HCT116 (cell line): ENCODE measurements at regions not wholly inside any gene's neighbourhood (a gene's known extent, or its start where the extent isn't known, plus 50 kb on each side); places are given as distances from the start of the nearest gene placed in this dataset.

Source experiments
- ATAC-seq: fragments of 200-7000 bp; cut with Tn5 transposase; 2 replicates; pipeline ENCODE4 v1.9.1; 2020; ENCODE audit warnings: mild to moderate bottlenecking, moderate library complexity
- BruUV-seq: library from RNA; stranded (reverse); fragments of 400-500 nt; replicated peaks from 2 replicates; lab custom pipeline; 2021; lab: Mats Ljungman, UMichigan
- CTCF ChIA-PET: fragments of 300-600 bp; sonication (Branson Sonifier 250); formaldehyde crosslinking; loops from one replicate; lab custom pipeline; 2021; ENCODE audit warnings: antibody characterized with exemption; lab: Charles Lee
- POLR2A ChIA-PET: fragments of 300-600, 350-600 bp; sonication (Branson Sonifier 250); formaldehyde crosslinking; loops from one replicate; lab custom pipeline; 2021; ENCODE audit warnings: antibody characterized with exemption; lab: Charles Lee
- RAD21 ChIA-PET, 2 experiments: fragments of 300-600 bp; sonication (Branson Sonifier 250); formaldehyde crosslinking; loops; one replicate each; lab custom pipeline; 2023; ENCODE audit warnings: low total read pairs in 2 of 2; ENCODE audit not compliant: uncharacterized antibody in 2 of 2, unreplicated experiment in 2 of 2, low non-redundant PET in 1 of 2; lab: Charles Lee
- DNase-seq: peaks from one replicate; pipeline ENCODE4 v3.0.0-alpha.2; 2010; ENCODE audit warnings: low read depth, low spot score
- H2AFZ ChIP-seq: fragments of 200-600 bp; shearing (Covaris generic), sonication (generic); 2 replicates; pipeline ENCODE4 v1.6.1; 2017; ENCODE audit warnings: low read depth, mixed run types, mixed read lengths, antibody characterized with exemption, low read length; ENCODE audit not compliant: poor library complexity, severe bottlenecking
- H3K27ac ChIP-seq: 2 replicates; pipeline ENCODE4 v1.5.1; 2012; ENCODE audit warnings: low read depth, low read length
- H3K27me3 ChIP-seq: fragments of 200-600 bp; sonication (generic); 2 replicates; pipeline ENCODE4 v1.6.1; 2016; ENCODE audit warnings: mixed run types, low read length, mixed read lengths; ENCODE audit not compliant: insufficient read depth
- H3K36me3 ChIP-seq, 2 experiments: fragments of 200-500 bp in 1 of 2; fragments of 200-600 bp in 1 of 2; sonication (Bioruptor generic) in 1 of 2; sonication (generic) in 1 of 2; 2 replicates each; pipeline versions ENCODE4 v1.5.1 to v1.6.1; 2014 to 2016; ENCODE audit warnings: low read length in 2 of 2, inconsistent platforms in 1 of 2, mixed read lengths in 1 of 2, mixed run types in 1 of 2; ENCODE audit not compliant: insufficient read depth in 2 of 2, control insufficient read depth in 1 of 2
- H3K4me1 ChIP-seq, 2 experiments: fragments of 200-600 bp in 1 of 2; sonication (generic) in 1 of 2; 2 replicates each; pipeline versions ENCODE4 v1.5.1 to v1.6.1; 2012 to 2017; ENCODE audit warnings: low read length in 2 of 2, inconsistent platforms in 1 of 2, mild to moderate bottlenecking in 1 of 2, mixed read lengths in 1 of 2, mixed run types in 1 of 2, moderate library complexity in 1 of 2; ENCODE audit not compliant: insufficient read depth in 2 of 2, control insufficient read depth in 1 of 2
- H3K4me2 ChIP-seq: fragments of 200-600 bp; sonication (generic); 2 replicates; pipeline ENCODE4 v1.6.1; 2017; ENCODE audit warnings: mixed run types, low read length, mixed read lengths
- H3K4me3 ChIP-seq, 2 experiments: fragments of 200-600 bp in 1 of 2; sonication (generic) in 1 of 2; replicated peaks in 1 of 2; 2 replicates each; pipeline ENCODE4 v1.5.1; 2011 to 2016; ENCODE audit warnings: low read length in 2 of 2, control low read depth in 1 of 2, low read depth in 1 of 2, mild to moderate bottlenecking in 1 of 2, mixed read lengths in 1 of 2, mixed run types in 1 of 2
- H3K79me2 ChIP-seq: fragments of 200-600 bp; sonication (generic); 2 replicates; pipeline ENCODE4 v1.6.1; 2017; ENCODE audit warnings: mild to moderate bottlenecking, mixed run types, low read length, moderate library complexity, mixed read lengths; ENCODE audit not compliant: insufficient read depth
- H3K9ac ChIP-seq: fragments of 200-600 bp; sonication (generic); 2 replicates; pipeline ENCODE4 v1.6.1; 2016; ENCODE audit warnings: low read length, mixed read lengths
- H3K9me2 ChIP-seq: fragments of 200-600 bp; sonication (generic), shearing (Covaris generic); 2 replicates; pipeline ENCODE4 v1.6.1; 2017; ENCODE audit warnings: mixed run types, mild to moderate bottlenecking, moderate library complexity; ENCODE audit not compliant: insufficient read depth
- H3K9me3 ChIP-seq, 2 experiments: fragments of 200-500 bp in 1 of 2; fragments of 200-600 bp in 1 of 2; sonication (Bioruptor generic) in 1 of 2; sonication (generic) in 1 of 2; 2 replicates each; pipeline ENCODE4 v1.6.1; 2014 to 2017; ENCODE audit warnings: low read length in 2 of 2, mixed read lengths in 2 of 2, inconsistent platforms in 1 of 2, low read depth in 1 of 2, mild to moderate bottlenecking in 1 of 2, mixed run types in 1 of 2, moderate library complexity in 1 of 2; ENCODE audit not compliant: control insufficient read depth in 1 of 2, insufficient read depth in 1 of 2
- H4K20me1 ChIP-seq: fragments of 200-600 bp; sonication (generic), shearing (Covaris generic); 2 replicates; pipeline ENCODE4 v1.6.1; 2017; ENCODE audit warnings: mixed run types, mild to moderate bottlenecking, moderate library complexity; ENCODE audit not compliant: insufficient read depth
- ATF3 ChIP-seq: IDR thresholded peaks from 2 replicates; pipeline ENCODE4 v1.6.1; 2012
- CBX3 ChIP-seq: IDR thresholded peaks from 2 replicates; pipeline ENCODE4 v1.6.1; 2012; ENCODE audit warnings: low read depth
- EGR1 ChIP-seq: IDR thresholded peaks from 2 replicates; pipeline ENCODE4 v1.6.1; 2012; ENCODE audit warnings: low read depth
- EZH2 ChIP-seq: fragments of 200-600 bp; sonication (generic); IDR thresholded peaks from 2 replicates; pipeline ENCODE4 v1.6.1; 2017; ENCODE audit warnings: antibody characterized with exemption, mixed run types
- EZH2phosphoT487 ChIP-seq: fragments of 200-600 bp; IDR thresholded peaks from 2 replicates; pipeline ENCODE4 v1.6.1; 2018; ENCODE audit warnings: antibody characterized with exemption, borderline replicate concordance
- POLR2AphosphoS5 ChIP-seq: IDR thresholded peaks from 2 replicates; pipeline ENCODE4 v1.6.1; 2011; ENCODE audit warnings: mild to moderate bottlenecking, low read depth, low read length, moderate library complexity
- RAD21 ChIP-seq: IDR thresholded peaks from 2 replicates; pipeline ENCODE4 v1.6.1; 2012; ENCODE audit warnings: low read depth, mild to moderate bottlenecking
- SRF ChIP-seq: IDR thresholded peaks from 2 replicates; pipeline ENCODE4 v1.6.1; 2012; ENCODE audit warnings: low read depth
- ZNF274 ChIP-seq: fragments of 200-500 bp; sonication (Bioruptor generic); IDR thresholded peaks from 2 replicates; pipeline ENCODE4 v1.6.1; 2014; ENCODE audit warnings: mild to moderate bottlenecking, low read depth, low read length, inconsistent platforms
- intact Hi-C: fragments of 100-400 bp; cut with micrococcal nuclease; formaldehyde crosslinking; loops from 2 replicates; pipeline ENCODE4 v1.10.0; 2022
- TF ChIP-seq, protein P1 (sequence below): IDR thresholded peaks from 2 replicates; pipeline ENCODE4 v1.6.1; 2012; ENCODE audit warnings: low read depth
- TF ChIP-seq, protein P2 (sequence below), 3 experiments: fragments of 200-600 bp in 1 of 3; sonication (generic) in 1 of 3; IDR thresholded peaks in 2 of 3; conservative IDR thresholded peaks in 1 of 3; 2 replicates each; pipeline ENCODE4 v1.5.1; 2012 to 2017; ENCODE audit warnings: low read depth in 2 of 3, low read length in 2 of 3, antibody characterized with exemption in 1 of 3, borderline replicate concordance in 1 of 3, control low read depth in 1 of 3, mild to moderate bottlenecking in 1 of 3, mixed read lengths in 1 of 3, mixed run types in 1 of 3, moderate library complexity in 1 of 3; ENCODE audit not compliant: insufficient read depth in 1 of 3

DNA sequence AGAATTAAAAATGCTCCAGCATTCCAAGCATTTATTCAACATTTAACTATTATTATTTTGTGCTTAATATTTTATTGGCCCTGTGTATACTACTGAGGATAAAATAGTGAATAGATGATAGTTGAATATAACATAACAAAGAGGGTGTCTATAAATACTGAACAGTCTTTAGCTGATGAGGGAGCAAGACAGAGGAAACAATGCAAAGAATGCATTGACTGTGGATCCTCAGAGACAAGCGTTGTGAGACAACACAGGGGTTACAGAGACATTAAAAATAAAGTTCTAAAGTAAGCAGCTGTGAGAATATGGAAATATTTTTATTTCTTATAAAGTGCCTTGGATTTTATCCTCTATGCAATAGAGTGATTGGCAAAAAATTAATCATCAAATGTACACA lies 1133.1 kb downstream of the PLA2G4A start:
- ChIA-PET RAD21 (no interaction called here), CTCF (no interaction called here), POLR2A (no interaction called here)
- no peaks in the 10 kb centered on the region for H3K27me3 ChIP-seq
- H3K4me3 ChIP-seq = no peak overlapping the region
- intact Hi-C loops = no loop called here
- TF ChIP-seq ATF3 (no peak), EGR1 (no peak), SRF (no peak), CBX3 (no peak), POLR2AphosphoS5 (no peak), EZH2 (no peak), RAD21 (no peak), ZNF274 (no peak), EZH2phosphoT487 (no peak)
- TF ChIP-seq, protein P1, sequence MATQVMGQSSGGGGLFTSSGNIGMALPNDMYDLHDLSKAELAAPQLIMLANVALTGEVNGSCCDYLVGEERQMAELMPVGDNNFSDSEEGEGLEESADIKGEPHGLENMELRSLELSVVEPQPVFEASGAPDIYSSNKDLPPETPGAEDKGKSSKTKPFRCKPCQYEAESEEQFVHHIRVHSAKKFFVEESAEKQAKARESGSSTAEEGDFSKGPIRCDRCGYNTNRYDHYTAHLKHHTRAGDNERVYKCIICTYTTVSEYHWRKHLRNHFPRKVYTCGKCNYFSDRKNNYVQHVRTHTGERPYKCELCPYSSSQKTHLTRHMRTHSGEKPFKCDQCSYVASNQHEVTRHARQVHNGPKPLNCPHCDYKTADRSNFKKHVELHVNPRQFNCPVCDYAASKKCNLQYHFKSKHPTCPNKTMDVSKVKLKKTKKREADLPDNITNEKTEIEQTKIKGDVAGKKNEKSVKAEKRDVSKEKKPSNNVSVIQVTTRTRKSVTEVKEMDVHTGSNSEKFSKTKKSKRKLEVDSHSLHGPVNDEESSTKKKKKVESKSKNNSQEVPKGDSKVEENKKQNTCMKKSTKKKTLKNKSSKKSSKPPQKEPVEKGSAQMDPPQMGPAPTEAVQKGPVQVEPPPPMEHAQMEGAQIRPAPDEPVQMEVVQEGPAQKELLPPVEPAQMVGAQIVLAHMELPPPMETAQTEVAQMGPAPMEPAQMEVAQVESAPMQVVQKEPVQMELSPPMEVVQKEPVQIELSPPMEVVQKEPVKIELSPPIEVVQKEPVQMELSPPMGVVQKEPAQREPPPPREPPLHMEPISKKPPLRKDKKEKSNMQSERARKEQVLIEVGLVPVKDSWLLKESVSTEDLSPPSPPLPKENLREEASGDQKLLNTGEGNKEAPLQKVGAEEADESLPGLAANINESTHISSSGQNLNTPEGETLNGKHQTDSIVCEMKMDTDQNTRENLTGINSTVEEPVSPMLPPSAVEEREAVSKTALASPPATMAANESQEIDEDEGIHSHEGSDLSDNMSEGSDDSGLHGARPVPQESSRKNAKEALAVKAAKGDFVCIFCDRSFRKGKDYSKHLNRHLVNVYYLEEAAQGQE = no peak
- TF ChIP-seq, protein P2, sequence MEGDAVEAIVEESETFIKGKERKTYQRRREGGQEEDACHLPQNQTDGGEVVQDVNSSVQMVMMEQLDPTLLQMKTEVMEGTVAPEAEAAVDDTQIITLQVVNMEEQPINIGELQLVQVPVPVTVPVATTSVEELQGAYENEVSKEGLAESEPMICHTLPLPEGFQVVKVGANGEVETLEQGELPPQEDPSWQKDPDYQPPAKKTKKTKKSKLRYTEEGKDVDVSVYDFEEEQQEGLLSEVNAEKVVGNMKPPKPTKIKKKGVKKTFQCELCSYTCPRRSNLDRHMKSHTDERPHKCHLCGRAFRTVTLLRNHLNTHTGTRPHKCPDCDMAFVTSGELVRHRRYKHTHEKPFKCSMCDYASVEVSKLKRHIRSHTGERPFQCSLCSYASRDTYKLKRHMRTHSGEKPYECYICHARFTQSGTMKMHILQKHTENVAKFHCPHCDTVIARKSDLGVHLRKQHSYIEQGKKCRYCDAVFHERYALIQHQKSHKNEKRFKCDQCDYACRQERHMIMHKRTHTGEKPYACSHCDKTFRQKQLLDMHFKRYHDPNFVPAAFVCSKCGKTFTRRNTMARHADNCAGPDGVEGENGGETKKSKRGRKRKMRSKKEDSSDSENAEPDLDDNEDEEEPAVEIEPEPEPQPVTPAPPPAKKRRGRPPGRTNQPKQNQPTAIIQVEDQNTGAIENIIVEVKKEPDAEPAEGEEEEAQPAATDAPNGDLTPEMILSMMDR (IDR thresholded peaks at IDR 0.05 in 2 of 3, conservative IDR thresholded peaks at IDR 0.05 in 1 of 3; ENCODE audit: borderline replicate concordance in 1 of 3, insufficient read depth in 1 of 3, low read depth in 2 of 3, low read length in 2 of 3) = no peak
- no peak for ATAC-seq
- no peaks in the 10 kb centered on the region for H3K9me3 ChIP-seq
- no peak overlapping the region for H3K9ac ChIP-seq
- H3K4me2 ChIP-seq = no peak overlapping the region
- no peaks in the 10 kb centered on the region for H4K20me1 ChIP-seq
- no peaks in the 10 kb centered on the region for H3K4me1 ChIP-seq
- H3K79me2 ChIP-seq = no peaks in the 10 kb centered on the region
- no TSS peak for BruUV-seq
- no peaks in the 10 kb centered on the region for H3K36me3 ChIP-seq
- no peak overlapping the region for H2AFZ ChIP-seq
- DNase-seq = no peak
- H3K27ac ChIP-seq = no peak overlapping the region
- peaks cover 5% of the 10 kb centered on the region; the same call in 1 of the 2 replicates for H3K9me2 ChIP-seq
